GM21360 (cell line): ENCODE measurements at regions not wholly inside any gene's neighbourhood (a gene's known extent, or its start where the extent isn't known, plus 50 kb on each side); places are given as distances from the start of the nearest gene placed in this dataset.

Experiments used
- ATAC-seq: cut with Tn5 transposase; IDR thresholded peaks from one replicate; pipeline ENCODE4 v1.9.1; 2021; ENCODE audit warnings: mild to moderate bottlenecking, moderate library complexity; ENCODE audit not compliant: unreplicated experiment

- ATAC-seq: no peak
Measured at GRCh38 chr5:10853154-10853553, 92.1 kb upstream of the DAP start.

DNA sequence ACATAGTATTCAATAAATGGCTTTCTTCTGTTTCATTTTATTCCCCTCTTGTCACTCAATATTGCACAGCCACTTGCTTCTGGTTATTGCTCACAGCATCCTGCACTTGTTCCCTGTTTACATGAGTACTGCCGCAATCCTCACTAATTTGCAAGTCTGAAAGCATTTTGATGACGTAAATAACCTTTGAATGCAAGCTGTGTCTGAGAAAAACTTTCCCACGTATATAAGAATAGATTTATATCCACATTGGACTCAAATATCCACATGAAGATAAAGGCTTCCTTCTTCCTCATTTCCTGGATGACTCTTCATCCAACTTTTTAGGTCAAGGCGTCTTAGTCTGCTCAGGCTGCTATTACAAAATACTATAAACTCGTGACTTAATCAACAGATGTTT, 88.2 kb upstream of the DAP start:
- no peak for ATAC-seq

DNA sequence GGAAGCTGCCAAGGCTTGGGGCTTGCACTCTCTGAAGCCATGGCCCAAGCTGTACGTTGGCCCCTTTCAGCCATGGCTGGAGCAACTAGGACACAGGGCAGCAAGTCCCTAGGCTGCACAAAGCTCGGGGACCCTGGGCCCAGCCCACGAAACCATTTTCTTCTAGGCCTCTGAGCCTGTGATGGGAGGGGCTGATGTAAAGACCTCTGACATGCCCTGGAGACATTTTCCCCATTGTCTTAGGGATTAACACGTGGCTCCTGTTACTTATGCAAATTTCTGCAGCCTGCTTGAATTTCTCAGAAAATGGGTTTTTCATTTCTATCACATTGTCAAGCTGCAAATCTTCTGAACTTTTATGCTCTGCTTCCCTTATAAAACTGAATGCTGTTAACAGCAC, 83.0 kb upstream of the DAP start:
- no peak for ATAC-seq

DNA sequence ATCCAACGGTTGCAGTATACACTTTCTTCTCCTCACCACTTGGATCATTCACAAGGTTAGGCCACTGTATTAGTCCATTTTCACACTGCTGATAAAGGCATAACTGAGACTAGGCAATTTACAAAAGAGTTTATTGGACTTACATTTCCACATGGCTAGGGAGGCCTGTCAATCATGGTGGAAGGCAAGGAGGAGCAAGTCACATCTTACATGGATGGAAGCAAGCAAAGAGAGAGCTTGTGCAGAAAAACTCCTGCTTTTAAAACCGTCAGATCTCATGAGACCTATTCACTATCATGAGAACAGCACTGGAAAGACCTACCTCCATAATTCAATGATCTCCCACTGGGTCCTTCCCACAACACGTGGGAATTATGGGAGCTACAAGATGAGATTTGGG, 81.8 kb upstream of the DAP start:
- ATAC-seq: no peak

GRCh38 chr5:10839916-10840599, 79.0 kb upstream of the DAP start:
- no peak for ATAC-seq

GRCh38 chr5:10839118-10839517, 78.1 kb upstream of the DAP start:
- ATAC-seq: no peak

DNA sequence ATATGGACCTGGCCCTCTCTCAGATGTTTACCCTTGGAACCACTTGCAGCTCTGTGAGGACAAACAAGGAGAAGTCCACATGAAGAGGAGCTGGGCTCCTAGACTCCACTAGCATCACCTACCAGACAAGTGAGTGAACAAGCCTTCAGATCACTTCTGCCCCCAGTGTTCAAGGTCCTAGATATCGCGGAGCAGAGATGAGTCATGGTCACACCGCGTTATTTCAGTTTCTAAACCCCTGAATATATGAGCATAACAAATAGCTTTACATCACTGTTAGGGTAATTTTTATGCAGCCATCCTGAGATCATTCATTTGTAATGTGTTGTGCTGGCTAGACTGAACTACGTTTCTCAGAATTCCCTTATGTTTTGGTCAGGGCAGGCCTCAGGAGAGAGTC, 77.0 kb upstream of the DAP start:
- ATAC-seq: no peak

DNA sequence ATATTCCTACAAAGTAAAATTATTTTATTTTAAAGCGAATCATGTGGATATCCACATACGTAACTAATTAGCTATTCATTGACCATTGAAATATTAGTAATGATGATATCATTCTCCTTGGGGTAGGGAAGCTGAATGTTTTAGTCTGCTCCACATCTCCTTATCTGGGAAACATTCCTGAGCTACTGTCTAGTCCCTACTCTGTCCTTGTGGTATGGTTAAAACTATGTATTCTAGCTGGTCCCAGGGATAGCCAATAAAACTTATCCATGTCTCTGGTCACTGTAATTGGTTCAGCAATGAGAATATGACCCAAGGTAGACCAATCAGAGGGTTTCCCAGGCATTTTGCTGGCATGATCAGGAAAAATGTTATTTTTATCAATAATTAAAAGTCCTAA, 76.0 kb upstream of the DAP start:
- no peak for ATAC-seq

- ATAC-seq: no peak
Measured at GRCh38 chr5:10834695-10835094, 73.7 kb upstream of the DAP start.

GRCh38 chr5:10832987-10833386, 72.0 kb upstream of the DAP start:
- no peak for ATAC-seq

GRCh38 chr5:10832421-10832820, 71.4 kb upstream of the DAP start:
- ATAC-seq: no peak

GRCh38 chr5:10831419-10831818, 70.4 kb upstream of the DAP start:
- ATAC-seq: no peak

DNA sequence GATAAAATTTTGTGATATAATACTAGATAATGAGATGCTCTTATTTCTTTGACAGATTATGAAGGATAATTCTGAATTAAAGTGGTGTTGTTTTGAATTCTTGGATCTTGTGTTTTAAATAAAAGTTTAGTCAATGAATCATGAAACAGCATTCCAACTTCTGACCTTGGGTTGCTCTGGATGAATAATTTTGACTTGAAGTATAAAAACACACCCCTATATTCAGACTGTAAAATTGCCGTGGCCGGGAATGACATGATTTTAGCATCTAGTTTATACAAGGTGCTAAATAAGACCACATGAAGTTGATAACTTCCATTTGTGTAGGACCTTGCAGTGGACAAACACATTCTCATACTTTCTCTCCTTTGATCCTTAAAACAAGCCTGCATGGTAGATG, 67.2 kb upstream of the DAP start:
- ATAC-seq: no peak

GRCh38 chr5:10827571-10827970, 66.5 kb upstream of the DAP start:
- no peak for ATAC-seq

GRCh38 chr5:10826971-10827370, 65.9 kb upstream of the DAP start:
- no peak for ATAC-seq

- ATAC-seq: peak; percentile 88
Measured at GRCh38 chr5:10825897-10826644, 65.0 kb upstream of the DAP start.

DNA sequence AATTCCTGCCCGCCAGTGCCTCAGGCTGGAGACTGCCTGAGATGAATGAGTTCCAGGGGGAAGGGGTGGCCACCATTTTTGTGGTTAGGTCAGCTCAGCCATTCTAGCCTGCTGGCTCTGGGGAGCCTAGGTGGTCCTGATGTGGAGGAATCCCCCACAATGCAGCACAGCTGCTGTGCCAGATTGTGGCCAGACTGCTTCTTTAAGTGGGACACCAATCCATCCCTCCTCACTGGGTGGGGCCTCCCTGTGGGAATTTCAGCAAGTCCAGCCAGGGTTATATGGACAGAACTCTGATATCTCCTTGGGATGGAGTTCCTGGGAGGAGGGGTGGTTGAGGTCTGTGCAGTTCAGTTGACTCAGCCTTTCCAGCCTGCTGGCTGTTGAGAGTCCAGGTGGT, 51.2 kb upstream of the DAP start:
- no peak for ATAC-seq
